H1 (cell line): ENCODE measurements at regions not wholly inside any gene's neighbourhood (a gene's known extent, or its start where the extent isn't known, plus 50 kb on each side); places are given as distances from the start of the nearest gene placed in this dataset.

Experiments used
- TAF7 ChIP-seq: optimal IDR thresholded peaks from 2 replicates; pipeline ENCODE3; 2011; ENCODE audit warnings: low read depth, mild to moderate bottlenecking, inconsistent platforms, low read length, moderate library complexity, borderline replicate concordance
- ZNF274 ChIP-seq: IDR thresholded peaks from 2 replicates; pipeline ENCODE4 v1.7.0; 2012; ENCODE audit warnings: low read length, borderline replicate concordance; ENCODE audit errors: extremely low read depth

GRCh38 chr6:169034516-169035167 is 219.0 kb downstream of the THBS2 start (continued):
- TF ChIP-seq TAF7 (no peak), ZNF274 (no peak)
- TF ChIP-seq, all 59 proteins: peak for 0
